GM13977 (cell line): ENCODE measurements at regions not wholly inside any gene's neighbourhood (a gene's known extent, or its start where the extent isn't known, plus 50 kb on each side); places are given as distances from the start of the nearest gene placed in this dataset.
"Not testable (repeated sequence)": the region's sequence is repeated elsewhere in the genome, so short reads cannot be mapped to it uniquely, and the experiment has no call there.

Source experiments
- DNase-seq: peaks from one replicate; pipeline ENCODE4 v3.0.0; 2012; ENCODE audit warnings: low spot score
- in situ Hi-C: fragments of 300-500 bp; cut with MboI; formaldehyde crosslinking; loops from one replicate; pipeline ENCODE4 v1.12.0; 2022; ENCODE audit warnings: low sequenced_read_pairs, low pct_unique_long_range_greater_than_20kb, mixed read lengths, inconsistent platforms; ENCODE audit not compliant: unreplicated experiment
- TF ChIP-seq, protein P1 (sequence below): IDR thresholded peaks from 2 replicates; pipeline ENCODE4 v1.5.1; 2012; ENCODE audit warnings: mild to moderate bottlenecking, control low read depth; ENCODE audit not compliant: insufficient read depth; ENCODE audit errors: extremely low read depth, missing control alignments

DNA sequence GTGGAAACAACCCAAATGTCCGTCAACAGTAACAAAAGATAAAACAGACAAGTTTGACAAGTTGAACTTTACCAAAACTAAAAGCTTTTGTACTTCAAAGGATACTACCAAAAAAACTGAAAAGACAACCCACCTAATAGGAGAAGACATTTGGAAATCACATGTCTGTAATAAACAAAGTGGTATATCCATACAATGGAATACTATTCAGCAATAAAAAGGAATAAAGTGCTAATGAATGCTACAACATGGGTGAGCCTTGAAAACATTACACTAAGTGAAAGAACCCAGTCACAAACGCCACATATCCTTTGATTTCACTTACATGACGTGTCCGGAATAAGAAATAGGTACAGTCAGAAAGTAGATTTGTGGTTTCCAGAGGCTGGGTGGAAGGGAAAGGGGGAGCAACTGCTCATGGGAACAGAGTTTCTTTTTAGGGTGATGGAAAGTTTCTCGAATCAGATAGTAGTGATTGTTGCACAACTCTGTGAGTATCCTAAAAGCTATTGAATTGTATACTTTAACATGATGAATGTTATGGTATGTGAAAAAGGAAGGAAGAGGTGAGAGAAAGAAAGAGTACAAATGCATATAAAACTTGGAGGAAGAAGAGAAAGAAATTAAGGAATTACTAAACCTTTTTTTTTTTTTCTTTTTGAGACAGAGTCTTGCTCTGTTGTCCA, 72.7 kb upstream of the ABHD2 start:
- in situ Hi-C loops: no loop called here
- TF ChIP-seq, protein P1, sequence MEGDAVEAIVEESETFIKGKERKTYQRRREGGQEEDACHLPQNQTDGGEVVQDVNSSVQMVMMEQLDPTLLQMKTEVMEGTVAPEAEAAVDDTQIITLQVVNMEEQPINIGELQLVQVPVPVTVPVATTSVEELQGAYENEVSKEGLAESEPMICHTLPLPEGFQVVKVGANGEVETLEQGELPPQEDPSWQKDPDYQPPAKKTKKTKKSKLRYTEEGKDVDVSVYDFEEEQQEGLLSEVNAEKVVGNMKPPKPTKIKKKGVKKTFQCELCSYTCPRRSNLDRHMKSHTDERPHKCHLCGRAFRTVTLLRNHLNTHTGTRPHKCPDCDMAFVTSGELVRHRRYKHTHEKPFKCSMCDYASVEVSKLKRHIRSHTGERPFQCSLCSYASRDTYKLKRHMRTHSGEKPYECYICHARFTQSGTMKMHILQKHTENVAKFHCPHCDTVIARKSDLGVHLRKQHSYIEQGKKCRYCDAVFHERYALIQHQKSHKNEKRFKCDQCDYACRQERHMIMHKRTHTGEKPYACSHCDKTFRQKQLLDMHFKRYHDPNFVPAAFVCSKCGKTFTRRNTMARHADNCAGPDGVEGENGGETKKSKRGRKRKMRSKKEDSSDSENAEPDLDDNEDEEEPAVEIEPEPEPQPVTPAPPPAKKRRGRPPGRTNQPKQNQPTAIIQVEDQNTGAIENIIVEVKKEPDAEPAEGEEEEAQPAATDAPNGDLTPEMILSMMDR: no peak
- no peak for DNase-seq

DNA sequence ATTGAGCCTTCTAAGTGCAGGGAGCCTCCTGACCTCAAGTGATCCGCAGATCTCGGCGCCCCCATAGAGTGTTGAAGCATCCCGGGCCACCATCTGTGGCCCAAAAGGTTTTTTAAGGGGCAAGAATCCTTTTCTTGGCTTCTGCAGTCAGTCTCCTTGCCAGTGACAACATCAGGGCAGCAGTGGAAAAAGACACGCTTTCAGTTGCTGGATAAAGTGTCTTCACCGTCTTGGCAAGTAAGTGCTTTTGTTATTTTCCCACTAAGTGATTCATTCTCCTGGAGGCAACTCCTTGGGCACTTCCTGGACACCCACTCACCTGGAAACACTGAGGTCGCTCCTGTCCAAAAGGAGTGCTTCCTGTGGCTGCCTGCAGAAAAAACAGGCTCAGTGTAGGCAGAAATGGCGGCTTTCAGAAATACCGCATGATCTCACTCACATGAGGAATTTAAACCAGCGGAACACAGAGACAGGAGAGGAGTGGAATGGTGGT, 71.7 kb upstream of the ABHD2 start:
- in situ Hi-C loops: no loop called here
- DNase-seq: no peak
- TF ChIP-seq, protein P1: no peak

DNA sequence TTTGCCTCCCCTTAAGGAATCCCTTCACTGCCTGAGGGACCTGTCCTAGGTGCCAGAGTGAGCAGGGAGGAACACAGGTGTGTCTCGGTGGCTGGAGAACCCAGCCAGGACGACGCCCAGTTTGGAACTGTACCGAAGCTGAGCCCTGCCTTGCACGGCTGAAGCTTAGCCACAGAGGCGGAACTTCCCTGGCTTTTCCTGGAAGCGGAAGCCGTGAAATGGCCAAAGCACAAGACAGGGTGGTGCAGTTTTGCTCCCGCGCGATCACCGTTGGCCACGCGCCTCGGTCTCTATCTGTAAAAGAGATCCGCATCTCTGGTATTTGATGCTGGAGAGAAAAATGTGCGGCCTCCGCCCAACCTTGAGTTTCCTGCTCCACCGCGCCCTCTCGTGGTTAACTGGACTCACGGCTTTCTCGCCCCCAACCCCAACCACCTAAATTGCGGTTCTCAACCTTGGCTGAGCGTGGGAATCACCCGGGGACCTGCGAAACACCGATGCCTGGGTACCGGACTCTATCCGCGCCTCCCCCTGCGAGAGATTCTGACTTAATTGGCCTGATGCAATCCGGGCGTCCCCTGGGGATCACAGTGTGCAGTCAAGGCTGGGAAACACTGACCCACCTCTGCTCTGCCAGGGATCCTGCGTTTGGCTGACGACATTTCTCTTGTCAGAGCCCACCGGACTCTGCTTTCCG, 70.7 kb upstream of the ABHD2 start:
- TF ChIP-seq, protein P1: peak; percentile 88
- DNase-seq: peak; percentile 76
- in situ Hi-C loops: no loop called here

DNA sequence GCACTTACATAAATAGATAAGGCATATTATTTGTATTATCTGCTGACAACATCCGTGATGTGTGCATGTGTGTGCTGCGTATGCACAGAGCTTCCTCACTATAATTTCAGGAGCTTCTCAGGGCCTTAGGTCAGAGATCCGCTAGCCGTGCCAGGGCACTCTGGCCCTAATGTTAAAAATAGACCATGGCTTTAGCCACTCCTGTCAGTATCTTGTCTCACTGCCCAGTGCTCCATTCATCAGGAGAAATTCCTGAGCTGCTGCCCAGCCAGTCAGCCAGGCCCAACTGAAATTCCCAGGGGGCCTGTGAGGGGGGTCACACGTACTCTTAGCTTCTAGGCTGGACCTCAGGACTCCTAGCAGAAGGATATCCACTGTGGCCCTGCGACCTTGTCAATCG, 70.0 kb upstream of the ABHD2 start:
- TF ChIP-seq, protein P1: no peak
- in situ Hi-C loops: no loop called here
- DNase-seq: no peak

DNA sequence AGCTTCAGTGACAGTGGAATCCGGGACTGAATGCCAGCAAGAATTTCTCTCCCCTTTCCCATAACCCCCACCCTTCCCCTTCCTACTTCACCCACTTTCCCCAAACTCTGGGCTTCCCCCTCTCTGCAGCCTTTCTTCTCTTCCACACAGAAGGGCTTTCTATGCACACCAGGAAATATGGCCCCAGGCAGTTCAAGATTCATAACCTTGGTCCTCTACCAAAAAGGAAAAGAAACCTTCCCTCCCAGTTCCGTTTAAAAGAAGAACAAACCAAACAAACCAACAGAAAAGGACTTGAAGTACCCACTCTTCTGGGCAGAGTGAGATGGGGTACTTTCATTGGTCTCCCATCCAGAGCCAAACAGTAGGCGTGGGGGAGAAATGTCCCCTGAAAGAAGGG, 68.8 kb upstream of the ABHD2 start:
- TF ChIP-seq, protein P1: no peak
- in situ Hi-C loops: no loop called here
- no peak for DNase-seq

DNA sequence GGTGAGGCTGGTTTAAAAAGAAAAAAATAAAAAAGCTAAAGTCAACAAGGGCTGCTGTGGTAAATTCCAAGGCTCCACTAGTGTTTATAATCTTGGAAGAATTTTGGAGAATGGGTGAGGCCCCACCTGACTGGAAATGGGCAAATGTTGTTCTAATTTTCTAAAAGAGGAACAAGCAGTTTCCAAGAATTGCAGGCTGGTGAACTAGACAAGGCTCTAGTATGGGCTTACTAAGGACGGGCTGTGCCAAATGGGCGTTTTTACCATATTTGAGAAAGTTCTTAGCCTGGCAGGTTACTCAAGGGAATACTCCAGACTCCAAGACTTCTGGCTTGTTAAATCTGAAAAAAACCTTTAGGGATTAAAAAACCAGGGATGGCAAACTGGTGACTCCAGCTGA, 67.0 kb upstream of the ABHD2 start:
- DNase-seq: no peak
- TF ChIP-seq, protein P1: no peak
- in situ Hi-C loops: loop anchor here (10.0 kb wide), 1 partner anchor 126 kb away; the partner anchor contains the start of gene HAPLN3

DNA sequence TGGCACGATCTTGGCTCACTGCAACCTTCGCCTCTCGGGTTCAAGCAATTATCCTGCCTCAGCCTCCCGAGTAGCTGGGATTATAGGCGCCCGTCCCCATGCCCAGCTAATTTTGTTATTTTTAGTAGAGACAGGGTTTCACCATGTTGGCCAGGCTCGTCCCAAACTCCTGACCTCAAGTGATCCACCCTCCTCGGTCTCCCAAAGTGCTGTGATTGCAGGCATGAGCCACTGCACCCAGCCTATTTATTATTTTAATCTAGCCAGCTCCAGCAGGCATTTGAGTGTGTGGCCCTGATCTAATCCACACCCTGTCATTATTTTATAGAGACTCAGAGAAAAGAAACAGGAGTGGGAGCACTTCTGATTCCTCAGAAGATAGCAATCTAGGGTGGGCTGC, 66.4 kb upstream of the ABHD2 start:
- in situ Hi-C loops: loop anchor here (10.0 kb wide), 1 partner anchor 127 kb away; the partner anchor contains the start of gene HAPLN3
- DNase-seq: not testable (repeated sequence)
